Stimulated activated CD8-positive, alpha-beta memory T cell treated with anti-CD3 and anti-CD28 coated beads, Interleukin-7, amount 100 ng/mL, for 48 hours (primary cell): ENCODE measurements at regions not wholly inside any gene's neighbourhood (a gene's known extent, or its start where the extent isn't known, plus 50 kb on each side); places are given as distances from the start of the nearest gene placed in this dataset.

Experiments used
- DNase-seq, 2 donors: peaks; one replicate each; pipeline ENCODE4 v3.0.0-alpha.2; 2020; ENCODE audit warnings: low read depth in 1 of 2; ENCODE audit errors: extremely low read depth in 1 of 2

GRCh38 chr15:97200161-97200560 lies 760.3 kb upstream of the ARRDC4 start:
- DNase-seq: no peak

GRCh38 chr15:97210277-97210676 lies 750.2 kb upstream of the ARRDC4 start:
- DNase-seq: no peak

- DNase-seq: no peak
Measured at GRCh38 chr15:97215629-97216028, 744.9 kb upstream of the ARRDC4 start.

- no peak for DNase-seq
Measured at GRCh38 chr15:97224191-97224641, 736.3 kb upstream of the ARRDC4 start.

- no peak for DNase-seq
Measured at GRCh38 chr15:97234851-97235610, 725.5 kb upstream of the ARRDC4 start.

GRCh38 chr15:97235611-97235985 lies 724.9 kb upstream of the ARRDC4 start:
- no peak for DNase-seq

- DNase-seq: no peak
Measured at GRCh38 chr15:97236140-97236539, 724.4 kb upstream of the ARRDC4 start.

GRCh38 chr15:97237160-97237559 lies 723.3 kb upstream of the ARRDC4 start:
- no peak for DNase-seq

- no peak for DNase-seq
Measured at GRCh38 chr15:97248376-97248775, 712.1 kb upstream of the ARRDC4 start.

- no peak for DNase-seq
Measured at GRCh38 chr15:97259943-97260342, 700.6 kb upstream of the ARRDC4 start.

GRCh38 chr15:97301166-97301565 lies 659.3 kb upstream of the ARRDC4 start:
- DNase-seq: no peak

GRCh38 chr15:97316362-97316761 lies 644.1 kb upstream of the ARRDC4 start:
- DNase-seq: no peak

- DNase-seq: no peak
Measured at GRCh38 chr15:97317163-97317562, 643.3 kb upstream of the ARRDC4 start.

GRCh38 chr15:97319291-97319690 lies 641.2 kb upstream of the ARRDC4 start:
- no peak for DNase-seq

GRCh38 chr15:97346221-97346620 lies 614.3 kb upstream of the ARRDC4 start:
- DNase-seq: no peak

GRCh38 chr15:97350813-97351212 lies 609.7 kb upstream of the ARRDC4 start:
- DNase-seq: no peak

- no peak for DNase-seq
Measured at GRCh38 chr15:97383516-97383915, 577.0 kb upstream of the ARRDC4 start.

GRCh38 chr15:97386940-97387339 lies 573.6 kb upstream of the ARRDC4 start:
- DNase-seq: no peak

GRCh38 chr15:97401195-97401594 lies 559.3 kb upstream of the ARRDC4 start:
- no peak for DNase-seq

GRCh38 chr15:97401970-97402369 lies 558.5 kb upstream of the ARRDC4 start:
- no peak for DNase-seq

GRCh38 chr15:97406841-97407240 lies 553.7 kb upstream of the ARRDC4 start:
- no peak for DNase-seq

GRCh38 chr15:97410897-97411575 lies 549.5 kb upstream of the ARRDC4 start:
- DNase-seq: no peak
